ENCODE measurements at regions not wholly inside any gene's neighbourhood (a gene's known extent, or its start where the extent isn't known, plus 50 kb on each side); places are given as distances from the start of the nearest gene placed in this dataset.
"Not testable (repeated sequence)": the region's sequence is repeated elsewhere in the genome, so short reads cannot be mapped to it uniquely, and the experiment has no call there.

DNA sequence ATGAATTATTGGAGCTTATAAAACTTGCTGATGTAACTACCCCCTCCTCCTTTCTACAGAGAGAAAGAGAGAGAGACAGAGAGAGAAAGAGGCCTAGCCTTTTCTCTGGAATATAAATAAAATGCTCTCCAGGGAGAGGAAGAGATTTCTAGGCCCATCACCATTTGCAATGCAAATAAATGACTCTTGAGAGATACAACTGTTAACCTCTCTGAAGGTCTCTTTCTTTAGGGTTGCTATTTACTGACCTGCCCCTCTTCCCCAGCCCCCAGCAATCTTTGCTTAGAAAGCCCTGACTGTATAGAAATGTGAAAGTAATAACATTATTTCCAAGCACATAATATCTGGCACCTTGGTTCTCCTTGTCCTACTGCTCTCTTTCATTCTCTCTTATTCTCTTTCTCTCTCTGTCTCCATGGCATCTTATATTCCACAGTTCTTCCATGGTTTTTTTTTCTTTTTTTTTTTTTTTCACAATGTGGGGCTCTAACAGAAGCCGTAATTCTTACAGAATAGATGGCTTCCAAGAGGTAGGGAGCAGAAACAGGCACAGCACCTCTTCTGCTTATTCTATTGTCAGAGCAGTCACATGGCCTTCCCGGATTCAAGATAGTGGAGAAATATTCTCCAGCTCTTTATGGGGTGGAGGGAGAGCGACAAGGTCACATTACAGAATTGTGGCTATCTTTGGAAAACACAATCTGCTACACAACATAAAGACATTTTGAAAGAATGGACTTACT, 1087.9 kb upstream of the NUDT12 start:
- no peak for DNase-seq (ENCODE audit: low read depth in 2 of 3, low spot score in 2 of 3)

DNA sequence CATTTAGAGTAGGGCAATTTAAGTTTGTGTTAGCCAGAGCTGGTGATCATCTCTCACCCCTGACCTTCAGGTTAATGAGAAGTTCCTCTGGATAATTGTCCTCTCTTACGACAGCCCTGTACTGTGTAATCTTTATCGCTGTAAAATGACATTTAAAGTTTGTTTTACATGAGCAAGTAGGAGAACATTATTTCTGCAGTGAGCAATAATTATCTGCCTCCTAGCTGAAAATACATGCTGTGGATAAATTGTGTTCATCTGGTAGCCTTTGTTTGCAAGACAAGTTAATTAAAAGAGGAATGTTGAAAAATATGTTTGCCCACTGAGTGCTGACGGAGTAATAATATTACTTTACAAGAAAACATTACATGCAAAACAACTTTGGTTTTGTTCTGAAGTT, 1083.8 kb upstream of the NUDT12 start:
- DNase-seq (ENCODE audit: low read depth in 2 of 3, low spot score in 2 of 3) = no peak

DNA sequence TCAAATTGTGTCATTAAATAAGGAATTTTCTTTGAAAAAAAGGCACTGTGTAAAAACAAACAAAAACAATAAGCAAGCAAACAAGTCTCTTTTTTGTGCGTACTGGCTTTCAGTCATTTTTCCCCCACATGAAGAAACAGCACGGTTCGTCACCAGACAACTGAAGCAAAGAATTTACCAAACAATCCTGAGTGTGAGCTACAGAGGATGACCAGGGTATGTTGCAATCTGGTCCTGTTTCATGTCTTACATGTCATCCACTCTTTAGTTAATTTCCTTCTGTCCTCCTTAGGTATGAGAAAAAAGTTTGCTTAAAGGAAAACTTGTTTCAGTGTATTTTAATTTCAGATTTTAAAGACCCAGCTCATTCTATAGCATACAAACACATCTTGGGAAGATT, 1080.7 kb upstream of the NUDT12 start:
- DNase-seq (ENCODE audit: low read depth in 2 of 3, low spot score in 2 of 3) = no peak

DNA sequence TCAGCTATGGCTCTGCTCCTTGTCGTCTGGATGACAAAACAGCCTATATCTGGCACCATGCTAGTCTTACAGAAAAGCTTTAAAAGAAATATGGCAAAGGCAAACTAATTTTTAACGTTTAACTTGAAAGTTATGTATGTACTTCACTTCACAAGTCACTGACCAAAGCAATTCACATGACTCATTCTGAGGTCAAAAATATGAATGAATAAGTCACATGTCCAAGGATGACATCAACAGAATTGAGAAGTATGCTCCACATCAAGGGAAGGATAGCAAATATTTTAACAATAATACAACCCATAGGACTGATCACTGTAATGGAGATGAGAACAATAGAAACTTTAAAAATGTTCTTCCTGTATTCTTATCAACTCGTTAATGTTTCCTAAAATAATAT, 1072.6 kb upstream of the NUDT12 start:
- no peak for DNase-seq (ENCODE audit: low read depth in 2 of 3, low spot score in 2 of 3)

DNA sequence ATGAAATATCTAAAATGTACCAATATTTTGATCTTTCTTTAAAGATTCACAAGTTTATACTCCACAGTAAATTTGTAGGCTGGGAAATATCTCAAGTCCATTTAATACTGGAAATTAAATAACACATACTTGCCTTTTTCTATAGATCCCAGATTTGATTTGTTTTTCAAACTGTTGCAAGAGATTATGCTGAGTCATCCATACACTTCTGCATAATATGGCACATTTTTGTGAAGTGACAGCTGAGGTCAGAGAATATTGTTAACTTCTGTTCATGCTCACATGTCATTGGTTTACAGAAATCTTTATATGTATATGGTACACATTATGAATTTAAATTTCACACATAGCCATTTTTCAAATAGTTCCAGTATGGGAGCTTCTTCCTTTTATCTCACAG, 1066.3 kb upstream of the NUDT12 start:
- DNase-seq (ENCODE audit: low read depth in 2 of 3, low spot score in 2 of 3) = no peak

DNA sequence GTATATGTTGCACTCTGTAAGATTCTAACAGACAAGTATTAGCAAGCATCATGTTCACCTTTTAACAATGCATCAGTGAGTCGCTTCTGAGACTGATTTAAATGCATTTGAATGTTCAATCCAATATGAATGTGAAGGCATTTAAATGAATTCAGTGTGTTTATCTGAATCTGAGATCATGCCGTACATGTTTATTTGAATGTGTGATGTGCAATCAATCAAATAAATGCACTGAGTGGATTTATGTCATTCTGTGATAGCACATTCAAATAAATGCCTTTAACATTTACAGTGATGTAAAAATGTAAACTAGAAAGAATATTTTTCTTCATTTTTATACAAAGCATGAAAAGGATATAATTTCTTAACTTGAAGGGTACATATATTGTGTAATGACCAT, 1063.5 kb upstream of the NUDT12 start:
- DNase-seq (ENCODE audit: low read depth in 2 of 3, low spot score in 2 of 3) = no peak

DNA sequence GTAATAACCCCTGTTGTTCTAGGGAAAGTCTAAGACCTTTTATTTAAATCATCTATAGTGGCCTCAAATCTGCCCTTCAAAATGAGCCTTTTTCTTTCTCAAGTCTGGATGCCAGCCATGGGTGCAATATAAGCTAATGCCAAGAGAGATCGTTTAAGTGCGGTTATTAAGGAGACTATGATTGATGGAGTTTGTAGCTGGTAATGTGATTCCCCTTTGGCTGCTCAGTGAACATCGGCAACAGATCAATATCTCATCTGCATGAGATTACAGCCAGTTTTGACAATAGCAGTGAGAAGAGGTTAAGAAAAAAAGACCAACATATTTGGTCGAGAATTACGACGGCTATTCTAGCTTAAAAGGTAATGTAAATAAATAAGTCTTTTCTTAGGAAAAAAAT, 1049.4 kb upstream of the NUDT12 start:
- DNase-seq (ENCODE audit: low read depth in 2 of 3, low spot score in 2 of 3) = no peak

GRCh38 chr5:104611135-104611767, 1048.7 kb upstream of the NUDT12 start:
- no peak for DNase-seq (ENCODE audit: low read depth in 2 of 3, low spot score in 2 of 3)

- DNase-seq (ENCODE audit: low read depth in 2 of 3, low spot score in 2 of 3) = no peak
These were observed 1043.8 kb upstream of the NUDT12 start for GRCh38 chr5:104606258-104606829.

- no peak for DNase-seq (ENCODE audit: low read depth in 2 of 3, low spot score in 2 of 3)
These were observed 1037.1 kb upstream of the NUDT12 start for GRCh38 chr5:104599726-104600125.

GRCh38 chr5:104598285-104598684, 1035.7 kb upstream of the NUDT12 start:
- no peak for DNase-seq (ENCODE audit: low read depth in 2 of 3, low spot score in 2 of 3)

GRCh38 chr5:104594850-104595249, 1032.3 kb upstream of the NUDT12 start:
- DNase-seq (ENCODE audit: low read depth in 2 of 3, low spot score in 2 of 3) = no peak

- DNase-seq (ENCODE audit: low read depth in 2 of 3, low spot score in 2 of 3) = no peak
These were observed 1014.1 kb upstream of the NUDT12 start for GRCh38 chr5:104576677-104577076.

GRCh38 chr5:104573949-104574709, 1011.5 kb upstream of the NUDT12 start:
- DNase-seq (ENCODE audit: low read depth in 2 of 3, low spot score in 2 of 3) = no peak

DNA sequence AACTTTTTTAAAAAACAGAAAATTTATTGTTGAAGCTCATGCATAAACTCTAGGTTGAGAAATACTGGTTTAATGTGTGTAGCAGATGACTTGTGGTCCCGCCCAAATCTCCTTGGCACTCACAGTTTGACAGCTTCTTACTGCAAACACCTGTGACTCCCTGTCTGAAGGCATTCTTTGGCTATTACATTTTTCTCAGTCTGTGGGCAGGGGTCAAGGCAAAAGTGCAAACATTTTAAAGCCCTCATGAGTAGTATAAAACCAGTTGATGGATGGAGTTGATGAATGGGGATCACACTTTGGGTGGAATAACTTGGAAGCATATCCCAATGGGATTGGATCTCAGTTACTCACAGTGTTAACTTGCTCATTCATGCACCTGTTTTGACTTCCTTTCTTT, 1007.0 kb upstream of the NUDT12 start:
- DNase-seq (ENCODE audit: low read depth in 2 of 3, low spot score in 2 of 3) = no peak

DNA sequence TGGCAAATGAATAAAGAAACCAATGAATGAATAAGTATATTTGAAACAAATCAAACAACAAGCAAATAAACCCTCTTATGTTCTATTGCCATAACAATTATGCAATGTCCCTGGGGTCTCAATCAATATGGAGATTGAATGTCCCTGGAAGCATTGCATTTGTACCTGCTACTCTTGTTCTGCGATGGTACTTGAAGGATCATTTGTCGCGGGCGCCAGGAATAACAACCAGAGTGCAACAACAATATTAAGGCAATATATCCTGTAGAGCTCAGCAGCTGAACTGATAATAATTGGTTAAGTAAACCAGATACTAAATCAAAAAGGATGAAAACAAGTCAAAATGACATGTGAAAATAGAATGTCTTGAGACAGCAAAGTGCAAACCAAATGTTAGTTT, 1001.9 kb upstream of the NUDT12 start:
- no peak for DNase-seq (ENCODE audit: low read depth in 2 of 3, low spot score in 2 of 3)

- no peak for DNase-seq (ENCODE audit: low read depth in 2 of 3, low spot score in 2 of 3)
These were observed 994.4 kb upstream of the NUDT12 start for GRCh38 chr5:104556957-104557356.

GRCh38 chr5:104551628-104552027, 989.0 kb upstream of the NUDT12 start:
- DNase-seq (ENCODE audit: low read depth in 2 of 3, low spot score in 2 of 3) = no peak

GRCh38 chr5:104546871-104547270, 984.3 kb upstream of the NUDT12 start:
- DNase-seq (ENCODE audit: low read depth in 2 of 3, low spot score in 2 of 3) = not testable (repeated sequence)

DNA sequence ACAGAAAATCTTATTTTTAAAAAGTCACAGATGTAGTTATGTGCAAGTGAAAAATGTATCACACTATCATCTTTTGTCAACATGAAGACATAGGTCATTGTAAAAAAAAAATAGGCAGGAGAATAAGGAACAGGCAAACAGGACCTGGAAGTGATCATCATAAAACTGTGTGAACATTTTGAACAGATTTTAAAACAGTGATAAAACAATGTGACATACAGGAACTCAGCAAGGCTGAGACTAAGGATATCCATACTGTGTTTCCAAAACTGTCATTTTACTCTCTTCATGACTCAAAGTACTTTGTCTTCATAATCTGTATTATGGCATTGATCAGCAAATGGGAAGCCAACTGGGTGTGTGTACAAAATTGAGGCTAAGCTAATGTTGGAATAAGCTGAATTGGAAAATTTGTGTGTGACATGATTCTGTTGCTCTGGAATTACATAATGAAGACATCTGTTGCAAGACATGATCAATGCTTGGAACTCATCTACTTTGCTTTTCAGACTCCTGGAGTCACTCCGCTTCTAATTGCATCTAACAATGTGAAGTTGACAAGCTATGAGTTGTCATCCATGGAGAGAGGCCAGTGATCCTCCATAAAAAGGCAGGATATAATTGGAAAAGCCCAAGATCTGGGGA, 978.7 kb upstream of the NUDT12 start:
- DNase-seq (ENCODE audit: low read depth in 2 of 3, low spot score in 2 of 3) = no peak

DNA sequence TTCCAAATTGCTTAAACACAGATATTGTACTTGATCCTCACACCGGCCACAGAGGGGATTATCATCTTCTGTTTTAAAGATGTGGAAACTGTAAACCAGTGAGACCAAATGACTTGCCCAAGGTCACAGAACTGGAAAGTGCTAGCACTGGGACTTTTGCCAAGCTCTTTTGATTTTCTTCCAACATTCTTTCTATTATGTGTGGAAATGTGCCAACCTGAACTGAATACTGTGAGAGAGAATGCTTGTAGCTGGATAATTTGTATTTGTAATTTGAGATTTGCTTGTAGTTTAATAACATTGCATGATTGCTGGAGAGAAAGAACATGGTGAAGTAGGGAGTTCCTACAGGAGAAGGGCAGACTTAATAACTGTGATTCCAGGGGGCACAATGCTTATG, 977.9 kb upstream of the NUDT12 start:
- no peak for DNase-seq (ENCODE audit: low read depth in 2 of 3, low spot score in 2 of 3)

Data from hematopoietic multipotent progenitor cell (in vitro differentiated cells).